Liver (tissue), 7 donors: ENCODE measurements at regions not wholly inside any gene's neighbourhood (a gene's known extent, or its start where the extent isn't known, plus 50 kb on each side); places are given as distances from the start of the nearest gene placed in this dataset.

ENCODE experiments used
- DNase-seq: peaks from one replicate; pipeline ENCODE4 v3.0.0-alpha.2; 2017; ENCODE audit warnings: low spot score
- H3K27ac ChIP-seq, 2 donors: one replicate each; pipeline ENCODE4 v1.7.0; 2013; ENCODE audit warnings: inconsistent platforms in 2 of 2, low read length in 2 of 2, control low read depth in 1 of 2, low read depth in 1 of 2, mild to moderate bottlenecking in 1 of 2
- H3K27me3 ChIP-seq, 4 donors: one replicate each; pipeline versions ENCODE4 v1.6.1 to v1.7.0; 2013; ENCODE audit warnings: low read length in 3 of 4, inconsistent platforms in 1 of 4, mild to moderate bottlenecking in 1 of 4, moderate library complexity in 1 of 4; ENCODE audit not compliant: control insufficient read depth in 4 of 4, insufficient read depth in 4 of 4
- H3K36me3 ChIP-seq, 4 donors: one replicate each; pipeline versions ENCODE4 v1.6.1 to v1.7.0; 2013; ENCODE audit warnings: low read length in 3 of 4, mild to moderate bottlenecking in 3 of 4, low read depth in 1 of 4, moderate library complexity in 1 of 4; ENCODE audit not compliant: control insufficient read depth in 4 of 4, insufficient read depth in 3 of 4
- H3K4me1 ChIP-seq, 4 donors: one replicate each; pipeline versions ENCODE4 v1.6.1 to v1.7.0; 2013; ENCODE audit warnings: low read length in 3 of 4, mild to moderate bottlenecking in 3 of 4, moderate library complexity in 1 of 4; ENCODE audit not compliant: control insufficient read depth in 4 of 4, insufficient read depth in 4 of 4
- H3K4me3 ChIP-seq, 3 donors: one replicate each; pipeline versions ENCODE4 v1.6.1 to v1.7.0; 2013; ENCODE audit warnings: low read length in 3 of 3, control low read depth in 1 of 3, low read depth in 1 of 3, mild to moderate bottlenecking in 1 of 3
- H3K9ac ChIP-seq, 2 donors: one replicate each; pipeline ENCODE4 v1.7.0; 2013; ENCODE audit warnings: low read length in 2 of 2, mild to moderate bottlenecking in 2 of 2, moderate library complexity in 2 of 2, control low read depth in 1 of 2, low read depth in 1 of 2
- H3K9me3 ChIP-seq, 4 donors: one replicate each; pipeline versions ENCODE4 v1.6.1 to v1.7.0; 2013; ENCODE audit warnings: low read length in 3 of 4; ENCODE audit not compliant: control insufficient read depth in 4 of 4
- ATF3 ChIP-seq: IDR thresholded peaks from 2 replicates; pipeline ENCODE4 v1.6.1; 2016; ENCODE audit warnings: antibody characterized with exemption
- EGR1 ChIP-seq, 2 donors: IDR thresholded peaks; 2 replicates each; pipeline ENCODE4 v1.6.1; 2016 to 2018; ENCODE audit warnings: antibody characterized with exemption in 2 of 2, low read depth in 2 of 2
- FOXA1 ChIP-seq: IDR thresholded peaks from 2 replicates; pipeline ENCODE4 v1.6.1; 2016; ENCODE audit warnings: antibody characterized with exemption
- FOXA2 ChIP-seq: IDR thresholded peaks from 2 replicates; pipeline ENCODE4 v1.6.1; 2016; ENCODE audit warnings: antibody characterized with exemption
- GABPA ChIP-seq, 2 donors: IDR thresholded peaks in 1 of 2; conservative IDR thresholded peaks in 1 of 2; 2 replicates each; pipeline ENCODE4 v1.6.1; 2016; ENCODE audit warnings: antibody characterized with exemption in 2 of 2, mild to moderate bottlenecking in 1 of 2, moderate library complexity in 1 of 2
- HNF4G ChIP-seq: IDR thresholded peaks from 2 replicates; pipeline ENCODE4 v1.6.1; 2016; ENCODE audit warnings: antibody characterized with exemption
- JUND ChIP-seq, 2 donors: IDR thresholded peaks; 2 replicates each; pipeline ENCODE4 v1.6.1; 2016; ENCODE audit warnings: antibody characterized with exemption in 2 of 2
- MAX ChIP-seq: IDR thresholded peaks from 2 replicates; pipeline ENCODE4 v1.6.1; 2016; ENCODE audit warnings: antibody characterized with exemption
- NR2F2 ChIP-seq: IDR thresholded peaks from 2 replicates; pipeline ENCODE4 v1.6.1; 2016; ENCODE audit warnings: antibody characterized with exemption
- REST ChIP-seq: IDR thresholded peaks from 2 replicates; pipeline ENCODE4 v1.6.1; 2016; ENCODE audit warnings: antibody characterized with exemption, mild to moderate bottlenecking
- RXRA ChIP-seq, 2 donors: IDR thresholded peaks; 2 replicates each; pipeline ENCODE4 v1.6.1; 2017 to 2018; ENCODE audit warnings: antibody characterized with exemption in 2 of 2, mild to moderate bottlenecking in 1 of 2
- ZBTB33 ChIP-seq: IDR thresholded peaks from 2 replicates; pipeline ENCODE4 v1.6.1; 2016; ENCODE audit warnings: antibody characterized with exemption
- WGBS: extraction: QIAGEN DNeasy Blood & Tissue Kit; methylation state at CpG from one replicate; pipeline ENCODE4 v1.1.7; 2013; 5-methylcytosine and 5-hydroxymethylcytosine counted together
- donor health status: healthy.
- donor health status: healthy.
- donor health status: healthy.
- donor health status: healthy.

- no peak for DNase-seq
- H3K4me1 ChIP-seq: no peaks in the 10 kb centered on the region
- no peak overlapping the region for H3K27ac ChIP-seq
- WGBS: 54% methylated on average over 2 of the region's 2 CpGs
- TF ChIP-seq FOXA1 (no peak), REST (no peak), JUND (IDR thresholded peaks at IDR 0.05) (no peak), MAX (no peak), RXRA (IDR thresholded peaks at IDR 0.05) (no peak), GABPA (IDR thresholded peaks at IDR 0.05 in 1 of 2, conservative IDR thresholded peaks at IDR 0.05 in 1 of 2) (no peak), ATF3 (no peak)
- no peaks in the 10 kb centered on the region for H3K36me3 ChIP-seq
- H3K9me3 ChIP-seq: no peaks in the 10 kb centered on the region
- no peak overlapping the region for H3K4me3 ChIP-seq
- no peak overlapping the region for H3K9ac ChIP-seq
- no peaks in the 10 kb centered on the region for H3K27me3 ChIP-seq
These were observed 1162.1 kb upstream of the SEMA6A start for GRCh38 chr5:117736698-117737097.

GRCh38 chr5:117734056-117734455 is 1159.4 kb upstream of the SEMA6A start:
- no peak overlapping the region for H3K4me3 ChIP-seq
- no peak for DNase-seq
- no peaks in the 10 kb centered on the region for H3K27me3 ChIP-seq
- no peaks in the 10 kb centered on the region for H3K4me1 ChIP-seq
- no peaks in the 10 kb centered on the region for H3K36me3 ChIP-seq
- TF ChIP-seq RXRA (IDR thresholded peaks at IDR 0.05): no peak
- TF ChIP-seq ZBTB33: no peak
- TF ChIP-seq EGR1 (IDR thresholded peaks at IDR 0.05; ENCODE audit: low read depth in 2 of 2): no peak
- no peak for TF ChIP-seq HNF4G
- no peak for TF ChIP-seq NR2F2
- TF ChIP-seq FOXA2: no peak
- TF ChIP-seq REST: no peak
- no peak for TF ChIP-seq ATF3
- no peak overlapping the region for H3K27ac ChIP-seq
- H3K9ac ChIP-seq: no peak overlapping the region
- WGBS: 78% methylated on average over 4 of the region's 4 CpGs
- no peaks in the 10 kb centered on the region for H3K9me3 ChIP-seq
